GM12878 (cell line): ENCODE measurements at regions not wholly inside any gene's neighbourhood (a gene's known extent, or its start where the extent isn't known, plus 50 kb on each side); places are given as distances from the start of the nearest gene placed in this dataset.

ENCODE experiments used
- ATAC-seq: fragments of 200-7000 bp; cut with Tn5 transposase; 3 replicates; pipeline ENCODE4 v1.9.1; 2020; ENCODE audit warnings: mild to moderate bottlenecking, moderate library complexity
- BruUV-seq: library from RNA; stranded (reverse); fragments of 400-500 nt; replicated peaks from 2 replicates; lab custom pipeline; 2021; lab: Mats Ljungman, UMichigan
- CTCF ChIA-PET: fragments of 300-600 bp; sonication (Branson Sonifier 250); formaldehyde crosslinking; extraction: SDS; loops from one replicate; lab custom pipeline; 2021; ENCODE audit warnings: inconsistent platforms; lab: Yijun Ruan, JAX
- POLR2A ChIA-PET: fragments of 350-600 bp; formaldehyde crosslinking; extraction: SDS; loops from one replicate; lab custom pipeline; 2021; ENCODE audit warnings: inconsistent platforms; lab: Charles Lee
- RAD21 ChIA-PET: fragments of 300-600 bp; sonication (Branson Sonifier 250); formaldehyde crosslinking; loops from one replicate; lab custom pipeline; 2023; ENCODE audit warnings: antibody characterized with exemption; ENCODE audit not compliant: unreplicated experiment; lab: Charles Lee
- SMC1A ChIA-PET: fragments of 300-600 bp; sonication (Branson Sonifier 250); formaldehyde crosslinking; loops from one replicate; lab custom pipeline; 2023; ENCODE audit not compliant: unreplicated experiment, uncharacterized antibody; lab: Charles Lee
- DNase-seq: peaks from one replicate; pipeline ENCODE4 v3.0.0-alpha.2; 2011; ENCODE audit warnings: low read depth, low spot score
- FAIRE-seq: peaks from 3 replicates; lab custom pipeline; 2011; peaks lifted over from hg19 to GRCh38; lab: Jason Lieb, UNC
- H2AFZ ChIP-seq: 2 replicates; pipeline ENCODE4 v1.6.0; 2011; ENCODE audit warnings: low read depth, low read length, control low read depth; ENCODE audit not compliant: control insufficient read depth
- H3K27ac ChIP-seq: 2 replicates; pipeline ENCODE4 v1.5.1; 2011; ENCODE audit warnings: control low read depth; ENCODE audit not compliant: control insufficient read depth, insufficient read depth
- H3K27me3 ChIP-seq, 2 experiments: replicated peaks in 1 of 2; 2 replicates each; pipeline versions ENCODE4 v1.6.0 to v1.6.1; 2011; ENCODE audit warnings: low read length in 1 of 2; ENCODE audit not compliant: control insufficient read depth in 2 of 2, insufficient read depth in 2 of 2
- H3K36me3 ChIP-seq, 2 experiments: 2 replicates each; pipeline ENCODE4 v1.5.1; 2011; ENCODE audit warnings: low read length in 1 of 2; ENCODE audit not compliant: control insufficient read depth in 2 of 2, insufficient read depth in 2 of 2
- H3K4me1 ChIP-seq: 2 replicates; pipeline ENCODE4 v1.6.1; 2011; ENCODE audit warnings: mild to moderate bottlenecking, low read length, moderate library complexity, mixed read lengths; ENCODE audit not compliant: control insufficient read depth, insufficient read depth
- H3K4me2 ChIP-seq: 2 replicates; pipeline ENCODE4 v1.6.0; 2011; ENCODE audit warnings: control low read depth; ENCODE audit not compliant: control insufficient read depth, insufficient read depth
- H3K4me3 ChIP-seq: fragments of 200-600 bp; sonication (generic); 2 replicates; pipeline ENCODE4 v1.5.1; 2016
- H3K79me2 ChIP-seq: 2 replicates; pipeline ENCODE4 v1.6.0; 2011; ENCODE audit warnings: low read length; ENCODE audit not compliant: control insufficient read depth, insufficient read depth
- H3K9ac ChIP-seq: 2 replicates; pipeline ENCODE4 v1.8.0; 2011; ENCODE audit warnings: low read length, control low read depth, mixed read lengths; ENCODE audit not compliant: control insufficient read depth, insufficient read depth
- H3K9me3 ChIP-seq: replicated peaks from 3 replicates; pipeline ENCODE4 v1.5.1; 2011; ENCODE audit warnings: mild to moderate bottlenecking, low read length; ENCODE audit not compliant: control insufficient read depth, insufficient read depth
- H4K20me1 ChIP-seq: 2 replicates; pipeline ENCODE4 v1.6.0; 2011; ENCODE audit not compliant: control insufficient read depth, insufficient read depth
- GABPA ChIP-seq: IDR thresholded peaks from 2 replicates; pipeline ENCODE4 v1.6.1; 2014; ENCODE audit warnings: antibody characterized with exemption, low read depth, mild to moderate bottlenecking, inconsistent platforms
- GATAD2B ChIP-seq: fragments of 450-650 bp; conservative IDR thresholded peaks from 2 replicates; pipeline ENCODE4 v1.6.1; 2017; ENCODE audit warnings: low read depth, mild to moderate bottlenecking, moderate library complexity
- HDGF ChIP-seq: fragments of 450-650 bp; IDR thresholded peaks from 2 replicates; pipeline ENCODE4 v1.6.1; 2016; ENCODE audit warnings: antibody characterized with exemption
- IRF3 ChIP-seq: fragments of 450-650 bp; IDR thresholded peaks from 2 replicates; pipeline ENCODE4 v1.6.1; 2014; ENCODE audit warnings: mild to moderate bottlenecking
- IRF4 ChIP-seq: IDR thresholded peaks from 2 replicates; pipeline ENCODE4 v1.6.1; 2011; ENCODE audit warnings: low read depth, low read length
- MTA2 ChIP-seq: fragments of 450-650 bp; IDR thresholded peaks from 2 replicates; pipeline ENCODE4 v1.6.1; 2016; ENCODE audit warnings: low read depth, mild to moderate bottlenecking, moderate library complexity
- NKRF ChIP-seq: fragments of 450-650 bp; conservative IDR thresholded peaks from 2 replicates; pipeline ENCODE4 v1.6.1; 2017; ENCODE audit warnings: mild to moderate bottlenecking, moderate library complexity
- NR2C1 ChIP-seq: fragments of 450-650 bp; IDR thresholded peaks from 2 replicates; pipeline ENCODE4 v1.6.1; 2017; ENCODE audit warnings: antibody characterized with exemption, mild to moderate bottlenecking, moderate library complexity
- PAX8 ChIP-seq: fragments of 450-650 bp; IDR thresholded peaks from 2 replicates; pipeline ENCODE4 v1.6.1; 2017; ENCODE audit warnings: mild to moderate bottlenecking, moderate library complexity
- RB1 ChIP-seq: fragments of 450-650 bp; formaldehyde crosslinking; IDR thresholded peaks from 2 replicates; pipeline ENCODE4 v1.6.1; 2017; ENCODE audit warnings: mild to moderate bottlenecking, borderline replicate concordance
- SMAD1 ChIP-seq: fragments of 450-650 bp; IDR thresholded peaks from 2 replicates; pipeline ENCODE4 v1.6.1; 2018; ENCODE audit warnings: mild to moderate bottlenecking, low read depth; ENCODE audit not compliant: partially characterized antibody
- SMAD5 ChIP-seq: IDR thresholded peaks from 2 replicates; pipeline ENCODE4 v1.6.1; 2016; ENCODE audit warnings: antibody characterized with exemption, low read depth
- STAT3 ChIP-seq: IDR thresholded peaks from 2 replicates; pipeline ENCODE4 v1.6.1; 2011; ENCODE audit warnings: low read depth, low read length, improper control_type of control experiment
- TAF1 ChIP-seq: IDR thresholded peaks from 2 replicates; pipeline ENCODE4 v1.6.1; 2011; ENCODE audit warnings: mild to moderate bottlenecking, low read depth, low read length, borderline replicate concordance
- TCF3 ChIP-seq: IDR thresholded peaks from 2 replicates; pipeline ENCODE4 v1.6.1; 2012; ENCODE audit warnings: low read depth, mild to moderate bottlenecking, low read length, borderline replicate concordance; ENCODE audit not compliant: insufficient read depth
- ZNF384 ChIP-seq: IDR thresholded peaks from 2 replicates; pipeline ENCODE4 v1.6.1; 2012; ENCODE audit warnings: low read depth, mild to moderate bottlenecking, low read length, improper control_type of control experiment, borderline replicate concordance
- WGBS: methylation state at CpG from one replicate; pipeline ENCODE4 v1.1.6; 2016; ENCODE audit warnings: low lambda C conversion rate; ENCODE audit not compliant: insufficient replicate concordance, insufficient coverage; ENCODE audit errors: missing lambda C conversion rate; 5-methylcytosine and 5-hydroxymethylcytosine counted together
- in situ Hi-C: fragments of 300-500 bp; cut with MboI; formaldehyde crosslinking; loops from 9 replicates; pipeline ENCODE4 v1.14.3; 2018; ENCODE audit warnings: mixed read lengths
- intact Hi-C: fragments of 100-400 bp; cut with micrococcal nuclease; formaldehyde crosslinking; loops from one replicate; pipeline ENCODE4 v1.14.2; 2022; ENCODE audit not compliant: unreplicated experiment
- TF ChIP-seq, protein P1 (sequence below): IDR thresholded peaks from 2 replicates; pipeline ENCODE4 v1.6.1; 2012; ENCODE audit warnings: improper control_type of control experiment, low read depth, low read length; ENCODE audit not compliant: insufficient replicate concordance

- TF ChIP-seq NKRF = no peak
- TF ChIP-seq TAF1 = no peak
- TF ChIP-seq SMAD1 = no peak
- no peak for TF ChIP-seq RB1
- TF ChIP-seq STAT3 = no peak
- no peak for TF ChIP-seq TCF3
- TF ChIP-seq GABPA = no peak
- no peak for TF ChIP-seq IRF3
- TF ChIP-seq, all 136 proteins: peak for 0
Measured at GRCh38 chr5:5575461-5575860, 153.0 kb downstream of the ICE1 start (continued).

- H3K4me1 ChIP-seq = no peaks in the 10 kb centered on the region
- intact Hi-C loops (no loop called here), in situ Hi-C loops (no loop called here)
- H3K4me2 ChIP-seq = no peak overlapping the region
- no peaks in the 10 kb centered on the region for H3K36me3 ChIP-seq
- no peak for ATAC-seq
- no peak overlapping the region for H2AFZ ChIP-seq
- ChIA-PET SMC1A (no interaction called here), CTCF (no interaction called here), RAD21 (no interaction called here), POLR2A (no interaction called here)
- H3K27me3 ChIP-seq = no peaks in the 10 kb centered on the region
- H3K9me3 ChIP-seq = no peaks in the 10 kb centered on the region
- H3K79me2 ChIP-seq = no peaks in the 10 kb centered on the region
- 57% methylated on average over 15 of the region's 15 CpGs for WGBS
- no peak overlapping the region for H3K9ac ChIP-seq
- no peak overlapping the region for H3K27ac ChIP-seq
- no peaks in the 10 kb centered on the region for H4K20me1 ChIP-seq
- FAIRE-seq = no peak
- no peak for DNase-seq
- BruUV-seq = no TSS peak
- H3K4me3 ChIP-seq = no peak overlapping the region
- TF ChIP-seq PAX8 (no peak), HDGF (no peak), IRF4 (no peak), MTA2 (no peak), ZNF384 (no peak), SMAD5 (no peak), NR2C1 (no peak), GATAD2B (no peak)
- TF ChIP-seq, protein P1, sequence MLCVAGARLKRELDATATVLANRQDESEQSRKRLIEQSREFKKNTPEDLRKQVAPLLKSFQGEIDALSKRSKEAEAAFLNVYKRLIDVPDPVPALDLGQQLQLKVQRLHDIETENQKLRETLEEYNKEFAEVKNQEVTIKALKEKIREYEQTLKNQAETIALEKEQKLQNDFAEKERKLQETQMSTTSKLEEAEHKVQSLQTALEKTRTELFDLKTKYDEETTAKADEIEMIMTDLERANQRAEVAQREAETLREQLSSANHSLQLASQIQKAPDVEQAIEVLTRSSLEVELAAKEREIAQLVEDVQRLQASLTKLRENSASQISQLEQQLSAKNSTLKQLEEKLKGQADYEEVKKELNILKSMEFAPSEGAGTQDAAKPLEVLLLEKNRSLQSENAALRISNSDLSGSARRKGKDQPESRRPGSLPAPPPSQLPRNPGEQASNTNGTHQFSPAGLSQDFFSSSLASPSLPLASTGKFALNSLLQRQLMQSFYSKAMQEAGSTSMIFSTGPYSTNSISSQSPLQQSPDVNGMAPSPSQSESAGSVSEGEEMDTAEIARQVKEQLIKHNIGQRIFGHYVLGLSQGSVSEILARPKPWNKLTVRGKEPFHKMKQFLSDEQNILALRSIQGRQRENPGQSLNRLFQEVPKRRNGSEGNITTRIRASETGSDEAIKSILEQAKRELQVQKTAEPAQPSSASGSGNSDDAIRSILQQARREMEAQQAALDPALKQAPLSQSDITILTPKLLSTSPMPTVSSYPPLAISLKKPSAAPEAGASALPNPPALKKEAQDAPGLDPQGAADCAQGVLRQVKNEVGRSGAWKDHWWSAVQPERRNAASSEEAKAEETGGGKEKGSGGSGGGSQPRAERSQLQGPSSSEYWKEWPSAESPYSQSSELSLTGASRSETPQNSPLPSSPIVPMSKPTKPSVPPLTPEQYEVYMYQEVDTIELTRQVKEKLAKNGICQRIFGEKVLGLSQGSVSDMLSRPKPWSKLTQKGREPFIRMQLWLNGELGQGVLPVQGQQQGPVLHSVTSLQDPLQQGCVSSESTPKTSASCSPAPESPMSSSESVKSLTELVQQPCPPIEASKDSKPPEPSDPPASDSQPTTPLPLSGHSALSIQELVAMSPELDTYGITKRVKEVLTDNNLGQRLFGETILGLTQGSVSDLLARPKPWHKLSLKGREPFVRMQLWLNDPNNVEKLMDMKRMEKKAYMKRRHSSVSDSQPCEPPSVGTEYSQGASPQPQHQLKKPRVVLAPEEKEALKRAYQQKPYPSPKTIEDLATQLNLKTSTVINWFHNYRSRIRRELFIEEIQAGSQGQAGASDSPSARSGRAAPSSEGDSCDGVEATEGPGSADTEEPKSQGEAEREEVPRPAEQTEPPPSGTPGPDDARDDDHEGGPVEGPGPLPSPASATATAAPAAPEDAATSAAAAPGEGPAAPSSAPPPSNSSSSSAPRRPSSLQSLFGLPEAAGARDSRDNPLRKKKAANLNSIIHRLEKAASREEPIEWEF = no peak
Measured at GRCh38 chr5:5573798-5574380, 151.4 kb downstream of the ICE1 start.
